GM19438 (cell line): ENCODE measurements at regions not wholly inside any gene's neighbourhood (a gene's known extent, or its start where the extent isn't known, plus 50 kb on each side); places are given as distances from the start of the nearest gene placed in this dataset.
"Not testable (repeated sequence)": the region's sequence is repeated elsewhere in the genome, so short reads cannot be mapped to it uniquely, and the experiment has no call there.

ENCODE experiments used
- ATAC-seq: cut with Tn5 transposase; IDR thresholded peaks from one replicate; pipeline ENCODE4 v1.9.1; 2021; ENCODE audit warnings: low read depth; ENCODE audit not compliant: unreplicated experiment

GRCh38 chr3:72065236-72065635, 280.3 kb upstream of the PROK2 start:
- no peak for ATAC-seq

- not testable (repeated sequence) for ATAC-seq
Measured at GRCh38 chr3:72064727-72065126, 279.8 kb upstream of the PROK2 start.

GRCh38 chr3:72062017-72062416, 277.1 kb upstream of the PROK2 start:
- no peak for ATAC-seq

DNA sequence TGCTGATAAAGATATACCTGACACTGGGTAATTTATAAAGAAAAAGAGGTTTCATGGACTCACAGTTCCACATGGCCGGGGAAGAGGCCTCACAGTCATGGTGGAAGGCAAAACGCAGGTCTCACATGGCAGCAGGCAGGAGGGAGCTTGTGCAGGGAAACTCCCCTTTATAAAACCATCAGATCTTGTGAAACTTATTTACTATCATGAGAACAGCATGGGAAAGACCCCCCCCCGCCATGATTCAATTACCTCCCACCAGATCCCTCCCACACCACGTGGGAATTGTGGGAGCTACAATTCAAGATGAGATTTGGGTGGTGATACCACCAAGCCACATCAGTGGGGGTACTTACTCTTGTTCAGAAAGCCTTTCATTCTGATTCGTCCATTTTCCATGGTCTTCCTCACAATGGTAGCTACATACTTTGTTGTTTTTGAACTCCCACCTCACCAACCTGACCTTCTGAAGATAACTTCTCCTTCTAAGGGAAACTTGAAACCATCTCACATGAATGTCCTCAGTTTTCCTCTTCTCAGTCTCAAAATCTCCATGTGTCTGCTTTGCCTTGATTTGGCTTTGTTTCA, 275.6 kb upstream of the PROK2 start:
- ATAC-seq, result no peak

- ATAC-seq, result no peak
Measured at GRCh38 chr3:72058493-72059081, 273.6 kb upstream of the PROK2 start.

GRCh38 chr3:72055436-72055835, 270.5 kb upstream of the PROK2 start:
- no peak for ATAC-seq

DNA sequence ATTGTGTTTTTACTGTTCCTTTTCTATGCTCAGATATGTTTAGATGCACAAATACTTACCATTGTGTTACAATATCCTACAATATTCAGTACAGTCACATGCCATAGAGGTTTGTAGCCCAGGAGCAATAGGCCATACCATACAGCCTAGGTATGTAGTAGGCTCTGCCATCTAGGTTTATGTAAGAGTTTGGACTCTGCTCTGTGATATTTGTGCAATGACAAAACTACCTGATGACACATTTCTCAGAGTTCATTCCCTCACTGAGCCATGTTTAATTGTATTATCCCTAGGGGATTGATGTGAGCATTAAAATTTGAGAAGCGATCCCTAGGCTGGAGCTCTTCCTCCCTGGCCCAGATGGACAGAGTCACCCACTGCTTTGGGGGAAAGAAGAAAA, 270.0 kb upstream of the PROK2 start:
- no peak for ATAC-seq

GRCh38 chr3:72052841-72053409, 268.0 kb upstream of the PROK2 start:
- ATAC-seq, result no peak

DNA sequence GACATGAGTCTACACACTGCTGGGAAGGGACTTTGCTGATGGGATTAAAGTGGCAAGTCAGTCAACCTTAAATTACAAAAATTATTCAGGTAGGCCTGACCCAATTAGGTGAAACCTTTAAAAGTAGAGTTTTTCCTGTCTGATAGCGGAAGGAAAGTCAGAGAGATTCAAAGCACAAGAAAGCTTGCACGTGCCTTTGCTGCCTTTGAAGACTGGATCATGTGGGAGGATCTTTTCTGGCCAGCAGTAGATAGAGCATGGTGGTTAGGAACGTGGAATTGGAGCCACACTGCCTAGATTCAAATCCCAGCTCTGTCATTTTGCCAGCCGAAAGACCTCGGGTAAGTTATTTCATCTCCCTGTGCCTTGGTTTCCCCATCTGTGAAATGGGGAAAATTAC, 265.8 kb upstream of the PROK2 start:
- no peak for ATAC-seq

- no peak for ATAC-seq
Measured at GRCh38 chr3:72050048-72050632, 265.2 kb upstream of the PROK2 start.

- no peak for ATAC-seq
Measured at GRCh38 chr3:72049300-72049699, 264.4 kb upstream of the PROK2 start.

DNA sequence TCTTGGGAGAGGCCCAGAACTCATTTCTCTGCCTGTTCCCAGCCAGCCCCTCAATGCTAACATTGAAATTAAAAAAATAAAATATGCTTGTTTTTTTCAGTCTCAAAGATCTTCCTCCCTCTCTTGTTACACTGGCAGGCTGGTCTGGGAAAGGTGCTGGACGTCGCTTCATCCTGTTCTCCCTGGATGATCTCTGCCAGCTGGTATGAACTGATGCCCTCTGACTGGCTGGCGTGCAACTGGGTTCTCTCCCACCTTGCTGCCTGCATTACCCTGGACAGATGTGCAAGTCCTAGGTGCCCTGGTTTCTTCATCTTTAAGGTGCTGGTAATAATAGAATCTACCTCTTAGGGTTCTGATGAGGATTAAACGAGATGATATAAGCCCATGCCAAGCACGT, 263.9 kb upstream of the PROK2 start:
- ATAC-seq, result no peak

- no peak for ATAC-seq
Measured at GRCh38 chr3:72047221-72047871, 262.4 kb upstream of the PROK2 start.

DNA sequence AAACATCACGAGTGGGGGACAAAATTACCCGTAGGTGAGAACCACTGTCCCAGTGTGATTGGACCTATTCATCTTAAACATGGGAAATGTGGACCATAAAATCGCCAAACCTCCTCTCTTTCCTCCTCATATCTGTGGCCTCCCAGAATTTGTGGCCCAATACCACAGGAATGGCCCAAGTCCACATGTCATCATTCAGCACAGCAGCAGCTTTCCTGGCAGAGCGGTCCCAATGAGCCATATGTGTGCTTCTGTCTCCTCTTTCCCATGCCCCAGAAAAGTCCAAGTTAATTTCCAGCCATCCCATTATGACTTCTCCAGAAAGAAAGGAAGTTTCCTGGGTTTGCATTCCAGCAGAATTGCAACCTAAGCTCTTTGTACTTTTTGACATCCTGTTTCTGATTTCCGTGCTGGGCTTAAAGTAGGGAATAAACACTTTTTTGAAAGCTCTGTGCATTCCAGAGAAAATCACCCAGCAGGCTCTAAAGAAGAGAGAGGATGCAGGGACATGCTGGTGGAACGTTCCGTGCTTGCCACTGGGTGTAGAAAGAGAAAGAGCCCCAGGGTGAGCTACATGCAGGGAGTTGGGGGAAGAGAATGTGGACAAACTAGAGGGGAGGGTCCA, 259.4 kb upstream of the PROK2 start:
- ATAC-seq, result no peak

GRCh38 chr3:72043204-72044133, 258.5 kb upstream of the PROK2 start:
- no peak for ATAC-seq

GRCh38 chr3:72042397-72043203, 257.7 kb upstream of the PROK2 start:
- no peak for ATAC-seq

GRCh38 chr3:72041511-72041910, 256.6 kb upstream of the PROK2 start:
- ATAC-seq, result no peak

- ATAC-seq, result no peak
Measured at GRCh38 chr3:72041076-72041475, 256.1 kb upstream of the PROK2 start.

- ATAC-seq, result no peak
Measured at GRCh38 chr3:72039677-72040076, 254.7 kb upstream of the PROK2 start.
